GM12878 (cell line): ENCODE measurements at regions not wholly inside any gene's neighbourhood (a gene's known extent, or its start where the extent isn't known, plus 50 kb on each side); places are given as distances from the start of the nearest gene placed in this dataset.

Experiments used
- ATAC-seq: fragments of 200-7000 bp; cut with Tn5 transposase; 3 replicates; pipeline ENCODE4 v1.9.1; 2020; ENCODE audit warnings: mild to moderate bottlenecking, moderate library complexity
- BruUV-seq: library from RNA; stranded (reverse); fragments of 400-500 nt; replicated peaks from 2 replicates; lab custom pipeline; 2021; lab: Mats Ljungman, UMichigan
- CTCF ChIA-PET: fragments of 300-600 bp; sonication (Branson Sonifier 250); formaldehyde crosslinking; extraction: SDS; loops from one replicate; lab custom pipeline; 2021; ENCODE audit warnings: inconsistent platforms; lab: Yijun Ruan, JAX
- POLR2A ChIA-PET: fragments of 350-600 bp; formaldehyde crosslinking; extraction: SDS; loops from one replicate; lab custom pipeline; 2021; ENCODE audit warnings: inconsistent platforms; lab: Charles Lee
- RAD21 ChIA-PET: fragments of 300-600 bp; sonication (Branson Sonifier 250); formaldehyde crosslinking; loops from one replicate; lab custom pipeline; 2023; ENCODE audit warnings: antibody characterized with exemption; ENCODE audit not compliant: unreplicated experiment; lab: Charles Lee
- SMC1A ChIA-PET: fragments of 300-600 bp; sonication (Branson Sonifier 250); formaldehyde crosslinking; loops from one replicate; lab custom pipeline; 2023; ENCODE audit not compliant: unreplicated experiment, uncharacterized antibody; lab: Charles Lee
- DNase-seq: peaks from one replicate; pipeline ENCODE4 v3.0.0-alpha.2; 2011; ENCODE audit warnings: low read depth, low spot score
- FAIRE-seq: peaks from 3 replicates; lab custom pipeline; 2011; peaks lifted over from hg19 to GRCh38; lab: Jason Lieb, UNC
- H2AFZ ChIP-seq: 2 replicates; pipeline ENCODE4 v1.6.0; 2011; ENCODE audit warnings: low read depth, low read length, control low read depth; ENCODE audit not compliant: control insufficient read depth
- H3K27ac ChIP-seq: 2 replicates; pipeline ENCODE4 v1.5.1; 2011; ENCODE audit warnings: control low read depth; ENCODE audit not compliant: control insufficient read depth, insufficient read depth
- H3K27me3 ChIP-seq, 2 experiments: replicated peaks in 1 of 2; 2 replicates each; pipeline versions ENCODE4 v1.6.0 to v1.6.1; 2011; ENCODE audit warnings: low read length in 1 of 2; ENCODE audit not compliant: control insufficient read depth in 2 of 2, insufficient read depth in 2 of 2
- H3K36me3 ChIP-seq, 2 experiments: 2 replicates each; pipeline ENCODE4 v1.5.1; 2011; ENCODE audit warnings: low read length in 1 of 2; ENCODE audit not compliant: control insufficient read depth in 2 of 2, insufficient read depth in 2 of 2
- H3K4me1 ChIP-seq: 2 replicates; pipeline ENCODE4 v1.6.1; 2011; ENCODE audit warnings: mild to moderate bottlenecking, low read length, moderate library complexity, mixed read lengths; ENCODE audit not compliant: control insufficient read depth, insufficient read depth
- H3K4me2 ChIP-seq: 2 replicates; pipeline ENCODE4 v1.6.0; 2011; ENCODE audit warnings: control low read depth; ENCODE audit not compliant: control insufficient read depth, insufficient read depth
- H3K4me3 ChIP-seq: fragments of 200-600 bp; sonication (generic); 2 replicates; pipeline ENCODE4 v1.5.1; 2016
- H3K79me2 ChIP-seq: 2 replicates; pipeline ENCODE4 v1.6.0; 2011; ENCODE audit warnings: low read length; ENCODE audit not compliant: control insufficient read depth, insufficient read depth
- H3K9ac ChIP-seq: 2 replicates; pipeline ENCODE4 v1.8.0; 2011; ENCODE audit warnings: low read length, control low read depth, mixed read lengths; ENCODE audit not compliant: control insufficient read depth, insufficient read depth
- H3K9me3 ChIP-seq: replicated peaks from 3 replicates; pipeline ENCODE4 v1.5.1; 2011; ENCODE audit warnings: mild to moderate bottlenecking, low read length; ENCODE audit not compliant: control insufficient read depth, insufficient read depth
- H4K20me1 ChIP-seq: 2 replicates; pipeline ENCODE4 v1.6.0; 2011; ENCODE audit not compliant: control insufficient read depth, insufficient read depth
- CHD1 ChIP-seq: IDR thresholded peaks from 2 replicates; pipeline ENCODE4 v1.6.1; 2012; ENCODE audit warnings: low read depth, low read length, improper control_type of control experiment
- FOXK2 ChIP-seq: fragments of 450-650 bp; IDR thresholded peaks from 2 replicates; pipeline ENCODE4 v1.6.1; 2017; ENCODE audit warnings: mild to moderate bottlenecking, moderate library complexity
- HDAC2 ChIP-seq: fragments of 200-600 bp; sonication (generic); IDR thresholded peaks from 2 replicates; pipeline ENCODE4 v1.6.1; 2017
- HSF1 ChIP-seq: fragments of 150-350 bp; IDR thresholded peaks from 2 replicates; pipeline ENCODE4 v1.6.1; 2014; ENCODE audit warnings: mild to moderate bottlenecking, low read depth, low read length
- KAT2A ChIP-seq: conservative IDR thresholded peaks from 2 replicates; pipeline ENCODE4 v1.6.1; 2011; ENCODE audit warnings: low read depth, low read length; ENCODE audit not compliant: control insufficient read depth
- MEF2A ChIP-seq: IDR thresholded peaks from 2 replicates; pipeline ENCODE4 v1.6.1; 2011; ENCODE audit warnings: low read depth, mild to moderate bottlenecking, low read length, moderate library complexity; ENCODE audit not compliant: insufficient read depth
- NFYA ChIP-seq: IDR thresholded peaks from 2 replicates; pipeline ENCODE4 v1.6.1; 2011; ENCODE audit warnings: low read depth, mild to moderate bottlenecking, low read length, improper control_type of control experiment, borderline replicate concordance
- NFYB ChIP-seq: IDR thresholded peaks from 2 replicates; pipeline ENCODE4 v1.6.1; 2011; ENCODE audit warnings: low read depth, mild to moderate bottlenecking, low read length, improper control_type of control experiment, moderate library complexity; ENCODE audit not compliant: insufficient read depth
- PAX8 ChIP-seq: fragments of 450-650 bp; IDR thresholded peaks from 2 replicates; pipeline ENCODE4 v1.6.1; 2017; ENCODE audit warnings: mild to moderate bottlenecking, moderate library complexity
- PKNOX1 ChIP-seq: fragments of 450-650 bp; IDR thresholded peaks from 2 replicates; pipeline ENCODE4 v1.6.1; 2016; ENCODE audit warnings: mild to moderate bottlenecking
- RAD21 ChIP-seq: IDR thresholded peaks from 2 replicates; pipeline ENCODE4 v1.6.1; 2011; ENCODE audit warnings: mild to moderate bottlenecking, low read depth, low read length, moderate library complexity; ENCODE audit not compliant: insufficient read depth
- RELA ChIP-seq: fragments of 450-650 bp; IDR thresholded peaks from 2 replicates; pipeline ENCODE4 v1.8.0; 2014; ENCODE audit warnings: borderline replicate concordance; ENCODE audit not compliant: partially characterized antibody
- RFX5 ChIP-seq: IDR thresholded peaks from 2 replicates; pipeline ENCODE4 v1.6.1; 2011; ENCODE audit warnings: low read depth, low read length, improper control_type of control experiment
- TCF3 ChIP-seq: IDR thresholded peaks from 2 replicates; pipeline ENCODE4 v1.6.1; 2012; ENCODE audit warnings: low read depth, mild to moderate bottlenecking, low read length, borderline replicate concordance; ENCODE audit not compliant: insufficient read depth
- YBX1 ChIP-seq: fragments of 450-650 bp; IDR thresholded peaks from 2 replicates; pipeline ENCODE4 v1.6.1; 2016; ENCODE audit warnings: antibody characterized with exemption
- WGBS: methylation state at CpG from one replicate; pipeline ENCODE4 v1.1.6; 2016; ENCODE audit warnings: low lambda C conversion rate; ENCODE audit not compliant: insufficient replicate concordance, insufficient coverage; ENCODE audit errors: missing lambda C conversion rate; 5-methylcytosine and 5-hydroxymethylcytosine counted together
- in situ Hi-C: fragments of 300-500 bp; cut with MboI; formaldehyde crosslinking; loops from 9 replicates; pipeline ENCODE4 v1.14.3; 2018; ENCODE audit warnings: mixed read lengths
- intact Hi-C: fragments of 100-400 bp; cut with micrococcal nuclease; formaldehyde crosslinking; loops from one replicate; pipeline ENCODE4 v1.14.2; 2022; ENCODE audit not compliant: unreplicated experiment
- TF ChIP-seq, protein P1 (sequence below): fragments of 150-350 bp; IDR thresholded peaks from 2 replicates; pipeline ENCODE4 v1.6.1; 2016; ENCODE audit warnings: low read depth, low read length
- TF ChIP-seq, protein P2 (sequence below): fragments of 450-650 bp; IDR thresholded peaks from 2 replicates; pipeline ENCODE4 v1.6.1; 2017; ENCODE audit warnings: antibody characterized with exemption, mild to moderate bottlenecking, moderate library complexity

GRCh38 chr20:60569116-60569515 is 610.9 kb downstream of the CDH26 start:
- no peaks in the 10 kb centered on the region for H3K36me3 ChIP-seq
- H3K4me1 ChIP-seq = no peaks in the 10 kb centered on the region
- H3K4me3 ChIP-seq = no peak overlapping the region
- no peak overlapping the region for H3K4me2 ChIP-seq
- 1% methylated on average over 6 of the region's 6 CpGs for WGBS
- ChIA-PET POLR2A (no interaction called here), CTCF (no interaction called here), SMC1A (no interaction called here), RAD21 (no interaction called here)
- no peaks in the 10 kb centered on the region for H4K20me1 ChIP-seq
- H3K79me2 ChIP-seq = no peaks in the 10 kb centered on the region
- in situ Hi-C loops = no loop called here
- no peak for TF ChIP-seq MEF2A
- no peak for TF ChIP-seq PAX8
- TF ChIP-seq NFYA = no peak
- TF ChIP-seq HSF1 = no peak
- TF ChIP-seq RAD21 = no peak
- TF ChIP-seq TCF3 = no peak
- TF ChIP-seq YBX1 = no peak
- TF ChIP-seq FOXK2 = no peak
- no peak for TF ChIP-seq RFX5
- TF ChIP-seq CHD1 = no peak
- TF ChIP-seq PKNOX1 = no peak
- no peak for TF ChIP-seq NFYB
- no peak for TF ChIP-seq RELA
- TF ChIP-seq HDAC2 = no peak
- TF ChIP-seq, protein P1, sequence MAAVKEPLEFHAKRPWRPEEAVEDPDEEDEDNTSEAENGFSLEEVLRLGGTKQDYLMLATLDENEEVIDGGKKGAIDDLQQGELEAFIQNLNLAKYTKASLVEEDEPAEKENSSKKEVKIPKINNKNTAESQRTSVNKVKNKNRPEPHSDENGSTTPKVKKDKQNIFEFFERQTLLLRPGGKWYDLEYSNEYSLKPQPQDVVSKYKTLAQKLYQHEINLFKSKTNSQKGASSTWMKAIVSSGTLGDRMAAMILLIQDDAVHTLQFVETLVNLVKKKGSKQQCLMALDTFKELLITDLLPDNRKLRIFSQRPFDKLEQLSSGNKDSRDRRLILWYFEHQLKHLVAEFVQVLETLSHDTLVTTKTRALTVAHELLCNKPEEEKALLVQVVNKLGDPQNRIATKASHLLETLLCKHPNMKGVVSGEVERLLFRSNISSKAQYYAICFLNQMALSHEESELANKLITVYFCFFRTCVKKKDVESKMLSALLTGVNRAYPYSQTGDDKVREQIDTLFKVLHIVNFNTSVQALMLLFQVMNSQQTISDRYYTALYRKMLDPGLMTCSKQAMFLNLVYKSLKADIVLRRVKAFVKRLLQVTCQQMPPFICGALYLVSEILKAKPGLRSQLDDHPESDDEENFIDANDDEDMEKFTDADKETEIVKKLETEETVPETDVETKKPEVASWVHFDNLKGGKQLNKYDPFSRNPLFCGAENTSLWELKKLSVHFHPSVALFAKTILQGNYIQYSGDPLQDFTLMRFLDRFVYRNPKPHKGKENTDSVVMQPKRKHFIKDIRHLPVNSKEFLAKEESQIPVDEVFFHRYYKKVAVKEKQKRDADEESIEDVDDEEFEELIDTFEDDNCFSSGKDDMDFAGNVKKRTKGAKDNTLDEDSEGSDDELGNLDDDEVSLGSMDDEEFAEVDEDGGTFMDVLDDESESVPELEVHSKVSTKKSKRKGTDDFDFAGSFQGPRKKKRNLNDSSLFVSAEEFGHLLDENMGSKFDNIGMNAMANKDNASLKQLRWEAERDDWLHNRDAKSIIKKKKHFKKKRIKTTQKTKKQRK = no peak
- TF ChIP-seq, protein P2, sequence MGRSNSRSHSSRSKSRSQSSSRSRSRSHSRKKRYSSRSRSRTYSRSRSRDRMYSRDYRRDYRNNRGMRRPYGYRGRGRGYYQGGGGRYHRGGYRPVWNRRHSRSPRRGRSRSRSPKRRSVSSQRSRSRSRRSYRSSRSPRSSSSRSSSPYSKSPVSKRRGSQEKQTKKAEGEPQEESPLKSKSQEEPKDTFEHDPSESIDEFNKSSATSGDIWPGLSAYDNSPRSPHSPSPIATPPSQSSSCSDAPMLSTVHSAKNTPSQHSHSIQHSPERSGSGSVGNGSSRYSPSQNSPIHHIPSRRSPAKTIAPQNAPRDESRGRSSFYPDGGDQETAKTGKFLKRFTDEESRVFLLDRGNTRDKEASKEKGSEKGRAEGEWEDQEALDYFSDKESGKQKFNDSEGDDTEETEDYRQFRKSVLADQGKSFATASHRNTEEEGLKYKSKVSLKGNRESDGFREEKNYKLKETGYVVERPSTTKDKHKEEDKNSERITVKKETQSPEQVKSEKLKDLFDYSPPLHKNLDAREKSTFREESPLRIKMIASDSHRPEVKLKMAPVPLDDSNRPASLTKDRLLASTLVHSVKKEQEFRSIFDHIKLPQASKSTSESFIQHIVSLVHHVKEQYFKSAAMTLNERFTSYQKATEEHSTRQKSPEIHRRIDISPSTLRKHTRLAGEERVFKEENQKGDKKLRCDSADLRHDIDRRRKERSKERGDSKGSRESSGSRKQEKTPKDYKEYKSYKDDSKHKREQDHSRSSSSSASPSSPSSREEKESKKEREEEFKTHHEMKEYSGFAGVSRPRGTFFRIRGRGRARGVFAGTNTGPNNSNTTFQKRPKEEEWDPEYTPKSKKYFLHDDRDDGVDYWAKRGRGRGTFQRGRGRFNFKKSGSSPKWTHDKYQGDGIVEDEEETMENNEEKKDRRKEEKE = no peak
- TF ChIP-seq KAT2A = no peak
- DNase-seq (no peak), ATAC-seq (no peak), FAIRE-seq (no peak)
- intact Hi-C loops = no loop called here
- no peaks in the 10 kb centered on the region for H3K27me3 ChIP-seq
- no TSS peak for BruUV-seq
- no peak overlapping the region for H3K9ac ChIP-seq
- H3K9me3 ChIP-seq = no peaks in the 10 kb centered on the region; the same call in 1 of the 3 replicates
- no peak overlapping the region for H3K27ac ChIP-seq
- H2AFZ ChIP-seq = no peak overlapping the region
